SW 1271 (cell line): ENCODE measurements at regions not wholly inside any gene's neighbourhood (a gene's known extent, or its start where the extent isn't known, plus 50 kb on each side); places are given as distances from the start of the nearest gene placed in this dataset.

Experiments
- DNase-seq, 2 experiments: peaks; one replicate each; lab custom pipeline; 2025; lab: John Stamatoyannopoulos, UW

GRCh38 chr15:46548989-46549388, 914.2 kb downstream of the SQOR start:
- DNase-seq = no peak

- DNase-seq = no peak
Observed at GRCh38 chr15:46552316-46552715, 917.5 kb downstream of the SQOR start.

DNA sequence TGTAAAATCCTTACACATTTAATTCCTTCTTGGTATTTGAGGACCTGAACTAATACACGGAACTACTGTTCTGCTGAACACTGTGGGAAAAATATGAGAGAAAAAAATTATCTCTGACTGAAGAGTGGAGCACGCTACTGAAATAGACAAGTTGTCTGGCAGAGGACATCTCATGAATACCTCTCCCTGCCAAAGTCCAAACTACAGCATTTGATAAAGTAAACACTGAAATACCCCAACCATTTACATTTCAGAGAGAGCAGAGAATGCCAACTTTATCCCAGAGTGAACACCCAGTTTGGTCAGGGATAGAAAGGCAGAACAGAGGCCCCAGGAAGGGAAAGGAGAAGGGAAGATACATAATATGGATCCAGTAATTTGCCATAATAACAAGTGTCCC, 920.7 kb downstream of the SQOR start:
- DNase-seq = no peak

DNA sequence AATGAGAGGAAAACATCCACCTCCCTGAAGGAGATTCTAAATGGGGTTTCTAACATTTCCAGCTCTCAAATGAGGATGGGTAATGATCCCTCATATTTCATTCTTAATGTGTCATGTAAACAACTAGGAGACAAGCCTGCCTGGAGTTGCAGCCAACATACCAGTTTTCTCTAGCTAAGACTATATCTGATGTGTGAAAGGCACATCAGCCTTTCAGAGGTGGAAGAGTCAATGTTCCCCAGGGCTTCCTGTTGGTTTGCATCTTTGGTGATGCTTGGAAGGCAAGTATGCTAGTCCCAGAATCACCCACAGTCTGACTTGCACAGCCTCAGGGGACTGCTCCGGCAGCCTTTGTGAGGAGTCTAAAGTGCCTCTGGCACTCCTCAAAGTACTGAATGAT, 921.2 kb downstream of the SQOR start:
- DNase-seq = no peak

DNA sequence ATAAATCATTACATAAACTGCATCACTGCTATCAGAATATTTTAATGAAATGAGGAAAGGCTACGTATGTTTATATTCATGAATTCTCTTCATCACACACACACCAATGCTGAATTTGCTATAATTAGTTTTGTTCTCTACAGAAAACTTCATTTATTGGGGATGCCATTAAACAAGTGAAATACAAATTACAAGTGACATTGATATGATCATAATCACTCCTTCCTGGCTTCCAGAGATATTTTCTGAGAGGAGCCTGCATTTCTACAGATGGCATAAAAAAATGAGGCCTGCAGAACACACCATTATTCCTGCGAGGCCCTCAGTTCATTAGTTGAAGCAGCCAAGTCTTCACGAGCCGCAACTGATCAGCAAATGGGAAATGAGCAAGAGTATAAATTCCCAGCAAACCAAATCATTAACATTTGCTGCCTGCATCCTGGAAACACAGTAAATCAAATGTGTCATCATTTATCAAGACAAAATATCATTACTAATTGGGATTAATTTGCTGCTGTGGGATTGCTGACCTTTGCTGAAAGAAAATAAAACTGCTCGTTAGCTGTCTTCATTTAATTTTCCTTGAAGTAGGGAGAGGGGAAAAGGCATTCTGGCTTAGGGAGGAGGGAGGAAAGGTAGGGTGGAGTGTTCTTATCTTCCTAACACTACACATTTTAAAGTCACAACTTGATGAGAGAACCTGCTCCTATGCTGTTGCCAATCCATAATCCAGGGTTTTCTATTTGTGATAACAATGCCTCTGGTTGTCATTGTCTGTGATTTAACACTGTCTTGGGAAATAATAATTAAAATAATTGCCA, 921.9 kb downstream of the SQOR start:
- no peak for DNase-seq

DNA sequence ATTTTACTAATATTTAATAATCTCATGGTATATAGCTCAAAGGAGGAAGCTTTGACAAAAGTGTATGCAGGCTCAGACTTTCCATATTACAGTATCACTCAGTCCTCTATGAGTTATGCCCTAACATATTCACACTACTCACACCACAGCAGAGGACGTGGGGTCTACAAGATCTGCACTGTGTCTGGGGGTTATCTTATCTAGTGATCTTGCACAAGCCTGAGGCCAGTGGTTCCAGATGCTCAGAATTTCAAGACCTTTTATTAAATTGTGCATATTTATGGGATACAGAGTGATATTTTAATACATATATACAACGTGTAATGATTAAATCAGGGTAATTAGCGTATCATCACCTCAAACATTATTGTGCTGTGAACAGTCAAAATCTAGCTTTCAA, 933.1 kb downstream of the SQOR start:
- DNase-seq = no peak

- no peak for DNase-seq
Observed at GRCh38 chr15:46569781-46570180, 935.0 kb downstream of the SQOR start.

DNA sequence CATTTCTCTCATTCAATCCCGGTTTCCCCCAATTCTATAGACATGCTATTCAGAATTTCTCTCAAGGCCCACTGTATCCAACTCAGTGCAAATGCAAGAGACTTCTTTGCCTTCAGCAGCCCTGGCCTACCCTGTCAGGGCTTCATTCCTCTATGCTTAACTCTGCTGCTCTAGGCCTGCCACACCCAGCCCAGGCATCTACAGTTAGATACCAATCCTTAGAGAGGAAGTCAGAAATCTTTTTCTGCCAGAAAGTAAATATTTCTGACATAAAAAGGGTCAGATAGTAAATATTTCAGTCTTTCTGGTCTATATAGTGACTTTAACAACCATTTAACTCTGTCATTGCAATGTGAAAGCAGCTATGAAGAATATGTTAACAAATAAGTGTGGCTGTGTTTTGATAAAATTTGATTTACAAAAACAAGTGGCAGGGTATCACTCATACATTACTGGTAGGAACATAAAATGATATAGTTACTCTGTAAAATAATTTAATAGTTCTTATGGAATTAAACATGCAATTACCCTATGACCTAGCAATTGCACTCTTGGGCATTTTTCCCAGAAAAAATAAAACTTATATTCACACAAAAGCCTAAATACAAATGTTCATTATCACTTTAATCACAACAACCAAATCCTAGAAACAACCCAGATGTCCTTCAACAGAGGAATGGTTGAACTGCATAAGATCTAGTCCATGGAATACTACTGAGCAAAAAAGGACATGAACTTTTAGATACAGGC, 942.0 kb downstream of the SQOR start:
- DNase-seq = no peak

DNA sequence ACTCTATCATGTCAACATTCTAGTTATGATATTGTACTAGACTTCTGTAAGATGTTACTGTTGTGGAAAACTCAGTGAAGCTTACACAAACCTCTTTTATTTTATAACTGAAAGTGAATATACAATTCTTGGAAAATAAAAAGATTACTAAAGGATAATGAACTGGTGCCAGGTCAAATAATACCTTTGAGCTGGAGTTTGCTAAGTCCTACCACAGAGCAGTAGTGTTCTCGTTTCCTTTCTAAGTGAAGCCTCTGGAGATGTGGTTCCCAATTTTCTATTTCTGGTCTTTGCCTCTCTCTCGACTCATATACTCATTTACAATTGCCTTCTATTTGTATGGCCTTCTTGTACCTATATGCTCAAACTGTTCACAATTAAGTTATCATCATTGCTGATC, 942.9 kb downstream of the SQOR start:
- DNase-seq = no peak

GRCh38 chr15:46580487-46580886, 945.7 kb downstream of the SQOR start:
- DNase-seq = no peak

DNA sequence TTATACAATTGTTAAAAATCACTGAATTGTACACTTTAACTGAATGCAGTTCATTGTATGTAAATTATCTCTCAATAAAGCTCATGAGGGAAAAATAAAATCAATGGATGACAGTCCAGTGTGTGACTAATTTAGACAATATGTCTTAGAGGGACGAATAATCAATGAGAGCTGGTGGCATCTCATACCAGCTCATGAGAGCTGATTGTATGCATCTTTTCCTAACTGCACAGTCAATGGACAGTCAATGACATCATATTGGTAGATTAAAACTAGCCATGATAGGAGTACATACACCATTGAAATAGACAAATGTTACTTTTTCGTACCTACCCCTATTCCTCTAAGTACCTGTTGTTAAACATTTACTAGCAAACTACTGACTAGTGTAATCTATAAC, 946.1 kb downstream of the SQOR start:
- no peak for DNase-seq

DNA sequence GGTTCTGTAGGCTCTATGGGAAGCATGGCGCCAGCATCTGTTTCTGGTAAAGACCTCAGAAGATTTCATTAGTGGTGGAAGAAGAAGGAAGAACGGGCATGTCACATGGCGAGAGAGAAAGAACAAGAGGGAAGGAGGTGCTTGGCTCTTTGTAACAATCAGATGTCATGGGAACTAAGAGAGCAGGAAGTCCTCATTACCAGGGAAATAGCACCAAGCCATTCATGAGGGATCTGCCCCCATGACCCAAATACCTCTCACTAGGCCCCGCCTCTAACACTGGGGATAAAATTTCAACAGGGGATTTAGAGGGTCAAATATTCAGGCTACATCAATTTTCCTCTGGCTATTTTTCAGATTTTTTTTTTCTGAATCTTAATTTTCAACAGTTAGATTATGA, 954.3 kb downstream of the SQOR start:
- no peak for DNase-seq

GRCh38 chr15:46591462-46591861, 956.6 kb downstream of the SQOR start:
- no peak for DNase-seq

DNA sequence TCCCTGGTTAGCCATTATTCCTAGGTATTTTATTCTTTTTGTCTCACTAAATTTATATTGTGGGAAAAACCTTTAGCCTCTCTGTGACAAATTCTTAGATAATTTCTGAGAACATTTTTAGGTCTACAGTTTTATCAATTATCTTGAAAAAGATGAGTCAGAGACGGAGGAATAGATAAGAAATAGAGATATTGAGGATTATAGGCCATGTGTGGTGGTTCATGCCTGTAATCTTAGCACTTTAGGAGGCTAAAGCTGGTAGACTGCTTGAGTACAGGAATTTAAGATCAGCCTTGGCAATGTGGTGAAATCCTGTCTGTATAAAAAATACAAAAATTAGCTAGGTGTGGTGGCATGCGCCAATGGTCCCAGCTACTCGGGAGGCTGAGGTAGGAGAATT, 960.2 kb downstream of the SQOR start:
- no peak for DNase-seq

GRCh38 chr15:46607077-46607476, 972.2 kb downstream of the SQOR start:
- no peak for DNase-seq

- no peak for DNase-seq
Observed at GRCh38 chr15:46616033-46616432, 981.2 kb downstream of the SQOR start.

- DNase-seq = no peak
Observed at GRCh38 chr15:46617507-46617906, 982.7 kb downstream of the SQOR start.

DNA sequence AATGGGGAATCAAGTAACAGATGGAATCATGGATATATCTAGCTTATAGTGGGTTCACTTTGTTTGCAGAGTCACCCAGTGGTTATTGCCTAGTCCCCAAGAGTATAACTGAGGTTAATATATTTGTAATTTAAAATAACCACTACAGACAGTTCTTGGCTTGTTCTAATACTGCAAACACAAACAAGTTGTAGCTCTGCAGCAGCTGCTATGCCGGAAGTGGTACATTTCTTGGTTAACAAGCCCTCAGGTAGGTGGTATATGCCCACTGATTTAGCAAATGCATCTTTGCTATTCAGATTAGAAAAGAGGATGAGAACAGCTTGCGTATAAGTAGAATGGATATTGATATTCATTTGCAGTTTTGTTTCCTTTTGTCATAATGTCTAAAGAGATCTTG, 984.2 kb downstream of the SQOR start:
- no peak for DNase-seq

- no peak for DNase-seq
Observed at GRCh38 chr15:46620392-46621013, 985.7 kb downstream of the SQOR start.

DNA sequence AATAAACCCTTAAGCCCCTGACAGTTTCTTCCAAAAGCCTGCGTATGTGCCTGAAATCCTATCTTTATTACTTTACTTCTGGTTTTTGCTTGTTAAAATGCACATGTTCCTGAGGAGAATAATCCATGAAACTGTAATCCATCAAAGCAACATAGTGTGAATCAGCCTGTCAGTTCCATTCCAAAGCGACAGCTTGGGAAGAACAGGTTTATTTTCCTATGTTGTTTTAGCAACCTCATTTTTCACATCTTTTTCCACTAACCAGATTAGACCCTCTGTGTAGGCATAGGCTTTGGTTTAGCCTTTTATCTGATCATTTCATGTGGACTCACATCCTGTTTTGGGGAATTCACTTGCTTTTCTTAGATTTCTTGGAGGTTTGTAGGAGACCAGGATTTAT, 988.0 kb downstream of the SQOR start:
- no peak for DNase-seq

DNA sequence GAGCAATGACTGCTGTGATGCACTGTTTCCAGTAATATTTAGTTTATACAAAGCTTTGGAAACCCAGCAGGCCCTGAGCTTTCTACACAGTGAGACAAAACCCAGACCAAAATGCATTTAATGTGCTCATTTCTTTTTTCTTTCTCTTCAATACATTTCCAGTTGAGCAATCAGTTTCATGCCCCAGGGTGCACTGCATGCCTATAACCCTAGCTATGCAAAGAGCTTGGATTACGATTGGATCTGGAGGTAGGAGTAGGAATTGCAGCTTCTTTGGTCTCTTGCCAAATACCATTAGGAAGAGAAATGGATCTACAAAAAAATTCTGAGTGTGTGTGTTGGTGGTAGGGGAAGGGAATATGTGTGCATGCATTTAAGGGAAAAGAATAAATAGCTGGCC, 1001.4 kb downstream of the SQOR start:
- DNase-seq = no peak

GRCh38 chr15:46644501-46645481, 1010.0 kb downstream of the SQOR start:
- no peak for DNase-seq
